ENCODE measurements at regions not wholly inside any gene's neighbourhood (a gene's known extent, or its start where the extent isn't known, plus 50 kb on each side); places are given as distances from the start of the nearest gene placed in this dataset.

DNA sequence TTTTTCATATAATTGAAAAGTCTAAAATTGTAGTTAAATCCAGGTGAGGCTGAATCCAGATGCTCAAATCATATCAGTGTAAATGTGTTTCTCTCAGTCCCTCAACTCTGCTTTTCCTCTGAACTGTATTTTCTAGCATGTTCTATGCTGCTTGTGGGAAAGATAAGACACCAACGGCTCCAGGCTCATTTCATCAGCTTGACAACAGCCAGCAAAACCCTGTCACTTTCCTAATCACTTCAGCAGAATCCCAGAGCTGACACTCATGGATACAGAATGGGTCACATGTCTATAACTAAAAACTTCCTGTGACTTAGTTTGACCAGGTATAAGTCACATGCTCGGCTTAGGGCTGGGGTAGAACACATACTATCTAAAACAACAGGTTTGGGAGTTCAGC is 179.4 kb upstream of the ADRA1B start:
- FAIRE-seq (no peak), DNase-seq (ENCODE audit: low read depth, low spot score) (no peak)
- no peak overlapping the region for H3K4me2 ChIP-seq (ENCODE audit: insufficient read depth, low read length)
- no TSS peak for BruUV-seq (replicated peaks)
- intact Hi-C loops (cut with micrococcal nuclease) (no loop called here), dilution Hi-C loops (cut with MboI; ENCODE audit: extremely low pct_ligation_motif_present, low sequenced_read_pairs) (no loop called here)
- H3K27me3 ChIP-seq (ENCODE audit: control insufficient read depth in 2 of 2, insufficient read depth in 2 of 2, low read length in 2 of 2) = no peaks in the 10 kb centered on the region
- peaks cover 2% of the 10 kb centered on the region for H3K9me3 ChIP-seq (replicated peaks; ENCODE audit: control insufficient read depth, insufficient read depth, low read length)
- no peak overlapping the region for H3K27ac ChIP-seq (ENCODE audit: insufficient read depth, low read depth, low read length)
- no peaks in the 10 kb centered on the region for H4K20me1 ChIP-seq (replicated peaks; ENCODE audit: control insufficient read depth, extremely low read depth, insufficient read depth, low read length)
- H3K9me1 ChIP-seq (replicated peaks; ENCODE audit: control insufficient read depth, extremely low read depth, insufficient read depth, low read length) = no peaks in the 10 kb centered on the region
- H3K79me2 ChIP-seq (ENCODE audit: control insufficient read depth, insufficient read depth, low read length) = no peaks in the 10 kb centered on the region
- no peak overlapping the region for H2AFZ ChIP-seq (ENCODE audit: low read depth, low read length)
- ChIA-PET POLR2A (no interaction called here), CTCF (no interaction called here)
- no peak overlapping the region for H3K9ac ChIP-seq (replicated peaks; ENCODE audit: extremely low read depth, insufficient read depth, low read length)
- H3K4me3 ChIP-seq (replicated peaks in 1 of 3; ENCODE audit: insufficient read depth in 1 of 3, low read depth in 1 of 3, low read length in 3 of 3) = no peak overlapping the region
- no peaks in the 10 kb centered on the region for H3K36me3 ChIP-seq (ENCODE audit: control insufficient read depth in 2 of 2, extremely low read depth in 1 of 2, insufficient read depth in 2 of 2, low read length in 2 of 2)
- TF ChIP-seq POLR2A (IDR thresholded peaks at IDR 0.05; ENCODE audit: low read depth, low read length) = no peak
- TF ChIP-seq FOS (IDR thresholded peaks at IDR 0.05; ENCODE audit: borderline replicate concordance, insufficient read depth, low read length) = no peak
- H3K4me1 ChIP-seq (ENCODE audit: control insufficient read depth, extremely low read depth, insufficient read depth, low read length) = no peaks in the 10 kb centered on the region

DNA sequence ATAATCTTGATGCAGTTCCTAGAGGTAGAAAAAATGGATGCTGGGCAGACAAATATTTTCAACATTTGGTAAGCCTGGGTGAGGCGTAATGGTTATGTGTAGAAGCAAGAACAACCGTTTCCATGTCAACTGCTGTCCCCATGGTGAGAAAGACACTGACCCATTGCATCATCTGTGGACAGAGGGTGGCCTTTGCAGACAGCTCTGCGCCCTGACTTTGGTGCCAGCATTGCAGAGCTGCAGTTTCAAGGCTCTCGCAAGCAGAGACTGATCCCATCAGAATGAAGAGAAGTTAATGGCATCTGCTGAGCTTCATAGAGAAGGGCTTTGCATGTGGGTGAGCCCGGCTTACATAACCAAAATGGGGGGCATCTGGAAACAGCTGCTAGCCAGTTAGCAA is 179.0 kb upstream of the ADRA1B start:
- Histone ChIP-seq H3K9me3 (replicated peaks; ENCODE audit: control insufficient read depth, insufficient read depth, low read length) (peaks cover 2% of the 10 kb centered on the region), H3K4me2 (ENCODE audit: insufficient read depth, low read length) (no peak overlapping the region), H2AFZ (ENCODE audit: low read depth, low read length) (no peak overlapping the region), H3K9ac (replicated peaks; ENCODE audit: extremely low read depth, insufficient read depth, low read length) (no peak overlapping the region), H3K79me2 (ENCODE audit: control insufficient read depth, insufficient read depth, low read length) (no peaks in the 10 kb centered on the region), H3K36me3 (ENCODE audit: control insufficient read depth in 2 of 2, extremely low read depth in 1 of 2, insufficient read depth in 2 of 2, low read length in 2 of 2) (no peaks in the 10 kb centered on the region), H3K4me3 (replicated peaks in 1 of 3; ENCODE audit: insufficient read depth in 1 of 3, low read depth in 1 of 3, low read length in 3 of 3) (no peak overlapping the region), H3K4me1 (ENCODE audit: control insufficient read depth, extremely low read depth, insufficient read depth, low read length) (no peaks in the 10 kb centered on the region), H3K27me3 (ENCODE audit: control insufficient read depth in 2 of 2, insufficient read depth in 2 of 2, low read length in 2 of 2) (no peaks in the 10 kb centered on the region), H4K20me1 (replicated peaks; ENCODE audit: control insufficient read depth, extremely low read depth, insufficient read depth, low read length) (no peaks in the 10 kb centered on the region), H3K27ac (ENCODE audit: insufficient read depth, low read depth, low read length) (no peak overlapping the region), H3K9me1 (replicated peaks; ENCODE audit: control insufficient read depth, extremely low read depth, insufficient read depth, low read length) (no peaks in the 10 kb centered on the region)
- POLR2A ChIA-PET = no interaction called here
- FAIRE-seq = no peak
- CTCF ChIA-PET = no interaction called here
- dilution Hi-C loops (cut with MboI; ENCODE audit: extremely low pct_ligation_motif_present, low sequenced_read_pairs) (no loop called here), intact Hi-C loops (cut with micrococcal nuclease) (no loop called here)
- no peak for DNase-seq (ENCODE audit: low read depth, low spot score)
- BruUV-seq (replicated peaks) = no TSS peak
- TF ChIP-seq, protein P1, sequence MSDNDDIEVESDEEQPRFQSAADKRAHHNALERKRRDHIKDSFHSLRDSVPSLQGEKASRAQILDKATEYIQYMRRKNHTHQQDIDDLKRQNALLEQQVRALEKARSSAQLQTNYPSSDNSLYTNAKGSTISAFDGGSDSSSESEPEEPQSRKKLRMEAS (IDR thresholded peaks at IDR 0.05; ENCODE audit: insufficient read depth, insufficient read length) = no peak
- TF ChIP-seq, protein P2, sequence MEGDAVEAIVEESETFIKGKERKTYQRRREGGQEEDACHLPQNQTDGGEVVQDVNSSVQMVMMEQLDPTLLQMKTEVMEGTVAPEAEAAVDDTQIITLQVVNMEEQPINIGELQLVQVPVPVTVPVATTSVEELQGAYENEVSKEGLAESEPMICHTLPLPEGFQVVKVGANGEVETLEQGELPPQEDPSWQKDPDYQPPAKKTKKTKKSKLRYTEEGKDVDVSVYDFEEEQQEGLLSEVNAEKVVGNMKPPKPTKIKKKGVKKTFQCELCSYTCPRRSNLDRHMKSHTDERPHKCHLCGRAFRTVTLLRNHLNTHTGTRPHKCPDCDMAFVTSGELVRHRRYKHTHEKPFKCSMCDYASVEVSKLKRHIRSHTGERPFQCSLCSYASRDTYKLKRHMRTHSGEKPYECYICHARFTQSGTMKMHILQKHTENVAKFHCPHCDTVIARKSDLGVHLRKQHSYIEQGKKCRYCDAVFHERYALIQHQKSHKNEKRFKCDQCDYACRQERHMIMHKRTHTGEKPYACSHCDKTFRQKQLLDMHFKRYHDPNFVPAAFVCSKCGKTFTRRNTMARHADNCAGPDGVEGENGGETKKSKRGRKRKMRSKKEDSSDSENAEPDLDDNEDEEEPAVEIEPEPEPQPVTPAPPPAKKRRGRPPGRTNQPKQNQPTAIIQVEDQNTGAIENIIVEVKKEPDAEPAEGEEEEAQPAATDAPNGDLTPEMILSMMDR (IDR thresholded peaks at IDR 0.05; ENCODE audit: extremely low read depth in 1 of 2, insufficient read depth in 1 of 2, low read depth in 1 of 2, low read length in 2 of 2) = no peak
- TF ChIP-seq POLR2A (IDR thresholded peaks at IDR 0.05; ENCODE audit: low read depth, low read length) (no peak), JUN (IDR thresholded peaks at IDR 0.05; ENCODE audit: borderline replicate concordance, insufficient read depth, insufficient read length, low read depth) (no peak), EZH2 (IDR thresholded peaks at IDR 0.05; ENCODE audit: borderline replicate concordance, low read depth, low read length, severe bottlenecking) (no peak), POLR2AphosphoS5 (IDR thresholded peaks at IDR 0.05; ENCODE audit: insufficient read depth, low read depth, low read length) (no peak), MYC (IDR thresholded peaks at IDR 0.05; ENCODE audit: low read depth, low read length) (no peak), FOS (IDR thresholded peaks at IDR 0.05; ENCODE audit: borderline replicate concordance, insufficient read depth, low read length) (no peak)
